ENCODE measurements at regions not wholly inside any gene's neighbourhood (a gene's known extent, or its start where the extent isn't known, plus 50 kb on each side); places are given as distances from the start of the nearest gene placed in this dataset.

GRCh38 chr2:59282374-59283057 is 1041.4 kb upstream of the FANCL start:
- WGBS, 3 donors: 28 to 33% (median 33%) methylated on average over 6 of the region's 6 CpGs
- DNase-seq: no peak
- Histone ChIP-seq H3K27ac (no peak overlapping the region), H3K4me1 (ENCODE audit: insufficient read depth) (no peaks in the 10 kb centered on the region), H3K9me3 (no peaks in the 10 kb centered on the region), H3K36me3 (no peaks in the 10 kb centered on the region), H3K27me3 (no peaks in the 10 kb centered on the region), H3K4me3 (no peak overlapping the region)
- no peak for TF ChIP-seq EP300 (IDR thresholded peaks at IDR 0.05)
- TF ChIP-seq POLR2A (IDR thresholded peaks at IDR 0.05): no peak
- no peak for TF ChIP-seq CTCF (IDR thresholded peaks at IDR 0.05)
- intact Hi-C loops (cut with DNase I): no loop called here

GRCh38 chr2:59277671-59278070 is 1036.5 kb upstream of the FANCL start:
- intact Hi-C loops (cut with DNase I): no loop called here
- H3K27me3 ChIP-seq: no peaks in the 10 kb centered on the region
- H3K4me3 ChIP-seq: no peak overlapping the region
- H3K27ac ChIP-seq: no peak overlapping the region
- 71 to 74% (median 72%) methylated on average over 5 of the region's 5 CpGs for WGBS, 3 donors
- TF ChIP-seq EP300 (IDR thresholded peaks at IDR 0.05) (no peak), CTCF (IDR thresholded peaks at IDR 0.05) (no peak), POLR2A (IDR thresholded peaks at IDR 0.05) (no peak)
- no peaks in the 10 kb centered on the region for H3K36me3 ChIP-seq
- H3K9me3 ChIP-seq: no peaks in the 10 kb centered on the region
- H3K4me1 ChIP-seq (ENCODE audit: insufficient read depth): no peaks in the 10 kb centered on the region
- DNase-seq: no peak

GRCh38 chr2:59276917-59277316 is 1035.8 kb upstream of the FANCL start:
- WGBS, 3 donors: 46 to 59% (median 51%) methylated on average over 3 of the region's 3 CpGs
- no peak for TF ChIP-seq CTCF (IDR thresholded peaks at IDR 0.05)
- TF ChIP-seq POLR2A (IDR thresholded peaks at IDR 0.05): no peak
- TF ChIP-seq EP300 (IDR thresholded peaks at IDR 0.05): no peak

GRCh38 chr2:59276033-59276432 is 1034.9 kb upstream of the FANCL start:
- no peak overlapping the region for H3K27ac ChIP-seq
- WGBS, 3 donors: 24 to 45% (median 30%) methylated on average over 2 of the region's 2 CpGs
- H3K4me1 ChIP-seq (ENCODE audit: insufficient read depth): no peaks in the 10 kb centered on the region
- H3K27me3 ChIP-seq: no peaks in the 10 kb centered on the region
- no peak for TF ChIP-seq EP300 (IDR thresholded peaks at IDR 0.05)
- no peak for TF ChIP-seq POLR2A (IDR thresholded peaks at IDR 0.05)
- no peak for TF ChIP-seq CTCF (IDR thresholded peaks at IDR 0.05)
- no peaks in the 10 kb centered on the region for H3K9me3 ChIP-seq
- intact Hi-C loops (cut with DNase I): no loop called here
- DNase-seq: no peak
- H3K4me3 ChIP-seq: no peak overlapping the region
- no peaks in the 10 kb centered on the region for H3K36me3 ChIP-seq

More at GRCh38 chr2:59276917-59277316, 1035.8 kb upstream of the FANCL start:
- no peak overlapping the region for H3K4me3 ChIP-seq
- H3K27ac ChIP-seq: no peak overlapping the region
- H3K9me3 ChIP-seq: no peaks in the 10 kb centered on the region
- intact Hi-C loops (cut with DNase I): no loop called here
- no peaks in the 10 kb centered on the region for H3K4me1 ChIP-seq (ENCODE audit: insufficient read depth)
- H3K27me3 ChIP-seq: no peaks in the 10 kb centered on the region
- no peaks in the 10 kb centered on the region for H3K36me3 ChIP-seq
- DNase-seq: no peak
